Upper lobe of right lung (tissue), 1 donor: ENCODE measurements at regions not wholly inside any gene's neighbourhood (a gene's known extent, or its start where the extent isn't known, plus 50 kb on each side); places are given as distances from the start of the nearest gene placed in this dataset.
"Not testable (repeated sequence)": the region's sequence is repeated elsewhere in the genome, so short reads cannot be mapped to it uniquely, and the experiment has no call there.

Experiments used
- ATAC-seq: fragments of 200-7000 bp; cut with Tn5 transposase; one replicate; pipeline ENCODE4 v1.9.1; 2020; ENCODE audit warnings: mild to moderate bottlenecking, moderate library complexity
- DNase-seq: peaks from one replicate; pipeline ENCODE4 v3.0.0-alpha.2; 2020
- H3K27ac ChIP-seq: fragments of 200-600 bp; one replicate; pipeline ENCODE4 v1.8.0; 2022
- H3K27me3 ChIP-seq: fragments of 200-600 bp; one replicate; pipeline ENCODE4 v1.8.0; 2022; ENCODE audit warnings: mild to moderate bottlenecking
- H3K36me3 ChIP-seq: fragments of 200-600 bp; one replicate; pipeline ENCODE4 v1.8.0; 2022
- H3K4me1 ChIP-seq: fragments of 200-600 bp; one replicate; pipeline ENCODE4 v1.8.0; 2022
- H3K4me3 ChIP-seq: fragments of 200-600 bp; one replicate; pipeline ENCODE4 v1.8.0; 2022; ENCODE audit warnings: mild to moderate bottlenecking
- H3K9me3 ChIP-seq: fragments of 200-600 bp; one replicate; pipeline ENCODE4 v1.8.0; 2022
- CTCF ChIP-seq: fragments of 200-600 bp; IDR thresholded peaks from one replicate; pipeline ENCODE4 v1.8.0; 2022; ENCODE audit warnings: antibody characterized with exemption
- intact Hi-C: fragments of 100-400 bp; cut with DNase I; formaldehyde crosslinking; loops from one replicate; pipeline ENCODE4 v1.11.0; 2022
- donor health status: DM: no; HTN: yes; CAD: no; lungs with severe emphysema.

- H3K36me3 ChIP-seq = no peaks in the 10 kb centered on the region
- ATAC-seq (no peak), DNase-seq (no peak)
- H3K27ac ChIP-seq = no peak overlapping the region
- H3K4me3 ChIP-seq = no peak overlapping the region
- H3K27me3 ChIP-seq = no peaks in the 10 kb centered on the region
- intact Hi-C loops = no loop called here
- TF ChIP-seq CTCF = no peak
- no peaks in the 10 kb centered on the region for H3K4me1 ChIP-seq
- H3K9me3 ChIP-seq = no peaks in the 10 kb centered on the region
Measured at GRCh38 chr4:134126000-134126560, 75.5 kb downstream of the PABPC4L start.

GRCh38 chr4:134122903-134123302, 78.7 kb downstream of the PABPC4L start:
- no peaks in the 10 kb centered on the region for H3K9me3 ChIP-seq
- DNase-seq (no peak), ATAC-seq (no peak)
- H3K27me3 ChIP-seq = no peaks in the 10 kb centered on the region
- no peaks in the 10 kb centered on the region for H3K4me1 ChIP-seq
- H3K36me3 ChIP-seq = no peaks in the 10 kb centered on the region
- no peak overlapping the region for H3K27ac ChIP-seq
- TF ChIP-seq CTCF = no peak
- intact Hi-C loops = no loop called here
- H3K4me3 ChIP-seq = no peak overlapping the region

GRCh38 chr4:134117392-134118183, 84.0 kb downstream of the PABPC4L start:
- H3K4me3 ChIP-seq = no peak overlapping the region
- H3K36me3 ChIP-seq = no peaks in the 10 kb centered on the region
- no peaks in the 10 kb centered on the region for H3K4me1 ChIP-seq
- intact Hi-C loops = no loop called here
- no peak for TF ChIP-seq CTCF
- no peak overlapping the region for H3K27ac ChIP-seq
- no peaks in the 10 kb centered on the region for H3K9me3 ChIP-seq
- no peaks in the 10 kb centered on the region for H3K27me3 ChIP-seq
- ATAC-seq (no peak), DNase-seq (no peak)

- no peaks in the 10 kb centered on the region for H3K27me3 ChIP-seq
- TF ChIP-seq CTCF = no peak
- no peaks in the 10 kb centered on the region for H3K36me3 ChIP-seq
- H3K9me3 ChIP-seq = no peaks in the 10 kb centered on the region
- DNase-seq (no peak), ATAC-seq (no peak)
- no peak overlapping the region for H3K4me3 ChIP-seq
- intact Hi-C loops = no loop called here
- no peaks in the 10 kb centered on the region for H3K4me1 ChIP-seq
- H3K27ac ChIP-seq = no peak overlapping the region
Measured at GRCh38 chr4:134089885-134090284, 111.7 kb downstream of the PABPC4L start.

- Histone ChIP-seq H3K9me3 (no peaks in the 10 kb centered on the region), H3K4me3 (no peak overlapping the region), H3K36me3 (no peaks in the 10 kb centered on the region), H3K4me1 (no peaks in the 10 kb centered on the region), H3K27ac (no peak overlapping the region), H3K27me3 (no peaks in the 10 kb centered on the region)
- intact Hi-C loops = no loop called here
- DNase-seq (no peak), ATAC-seq (no peak)
- no peak for TF ChIP-seq CTCF
Measured at GRCh38 chr4:134085496-134085895, 116.1 kb downstream of the PABPC4L start.

GRCh38 chr4:134079085-134079484, 122.5 kb downstream of the PABPC4L start:
- H3K27ac ChIP-seq, intact Hi-C loops, H3K9me3 ChIP-seq, H3K36me3 ChIP-seq, H3K4me1 ChIP-seq, H3K4me3 ChIP-seq, DNase-seq, H3K27me3 ChIP-seq, ATAC-seq: not testable (repeated sequence)
